ENCODE measurements at regions not wholly inside any gene's neighbourhood (a gene's known extent, or its start where the extent isn't known, plus 50 kb on each side); places are given as distances from the start of the nearest gene placed in this dataset.
"Not testable (repeated sequence)": the region's sequence is repeated elsewhere in the genome, so short reads cannot be mapped to it uniquely, and the experiment has no call there.

GRCh38 chr4:169922632-169923276 lies 103.4 kb downstream of the MFAP3L start:
- no peak overlapping the region for H3K4me3 ChIP-seq (ENCODE audit: low read depth, low read length)
- TF ChIP-seq MYC (IDR thresholded peaks at IDR 0.05; ENCODE audit: low read depth, low read length), result no peak
- DNase-seq (ENCODE audit: low read depth), result no peak

- TF ChIP-seq MAX (IDR thresholded peaks at IDR 0.05; ENCODE audit: low read depth, low read length) (no peak), POLR2A (IDR thresholded peaks at IDR 0.05; ENCODE audit: extremely low read depth, insufficient read length) (no peak), MYC (IDR thresholded peaks at IDR 0.05; ENCODE audit: low read depth, low read length) (no peak), CTCF (IDR thresholded peaks at IDR 0.05; ENCODE audit: low read depth, low read length) (no peak)
- DNase-seq (ENCODE audit: low read depth), result no peak
These were observed 104.5 kb downstream of the MFAP3L start for GRCh38 chr4:169921732-169922131.

GRCh38 chr4:169921237-169921636 lies 105.0 kb downstream of the MFAP3L start:
- DNase-seq (ENCODE audit: low read depth), result no peak
- TF ChIP-seq POLR2A (IDR thresholded peaks at IDR 0.05; ENCODE audit: extremely low read depth, insufficient read length) (no peak), MYC (IDR thresholded peaks at IDR 0.05; ENCODE audit: low read depth, low read length) (no peak), MAX (IDR thresholded peaks at IDR 0.05; ENCODE audit: low read depth, low read length) (no peak), CTCF (IDR thresholded peaks at IDR 0.05; ENCODE audit: low read depth, low read length) (no peak)

More at GRCh38 chr4:169921732-169922131, 104.5 kb downstream of the MFAP3L start:
- H3K4me3 ChIP-seq (ENCODE audit: low read depth, low read length), result no peak overlapping the region

GRCh38 chr4:169919194-169920124 lies 106.7 kb downstream of the MFAP3L start:
- not testable (repeated sequence) for H3K4me3 ChIP-seq (ENCODE audit: low read depth, low read length); DNase-seq (ENCODE audit: low read depth)

More at GRCh38 chr4:169921237-169921636, 105.0 kb downstream of the MFAP3L start:
- no peak overlapping the region for H3K4me3 ChIP-seq (ENCODE audit: low read depth, low read length)

GRCh38 chr4:169915545-169915944 lies 110.7 kb downstream of the MFAP3L start:
- TF ChIP-seq MAX (IDR thresholded peaks at IDR 0.05; ENCODE audit: low read depth, low read length) (no peak), CTCF (IDR thresholded peaks at IDR 0.05; ENCODE audit: low read depth, low read length) (no peak), MYC (IDR thresholded peaks at IDR 0.05; ENCODE audit: low read depth, low read length) (no peak), POLR2A (IDR thresholded peaks at IDR 0.05; ENCODE audit: extremely low read depth, insufficient read length) (no peak)
- H3K4me3 ChIP-seq (ENCODE audit: low read depth, low read length), result no peak overlapping the region
- DNase-seq (ENCODE audit: low read depth), result no peak

- TF ChIP-seq POLR2A (IDR thresholded peaks at IDR 0.05; ENCODE audit: extremely low read depth, insufficient read length), result no peak
- no peak for TF ChIP-seq CTCF (IDR thresholded peaks at IDR 0.05; ENCODE audit: low read depth, low read length)
- no peak for TF ChIP-seq MAX (IDR thresholded peaks at IDR 0.05; ENCODE audit: low read depth, low read length)
- no peak for TF ChIP-seq MYC (IDR thresholded peaks at IDR 0.05; ENCODE audit: low read depth, low read length)
- no peak overlapping the region for H3K4me3 ChIP-seq (ENCODE audit: low read depth, low read length)
- DNase-seq (ENCODE audit: low read depth), result no peak
These were observed 111.3 kb downstream of the MFAP3L start for GRCh38 chr4:169914866-169915265.

Measured in NB4 (cell line).